ENCODE measurements at regions not wholly inside any gene's neighbourhood (a gene's known extent, or its start where the extent isn't known, plus 50 kb on each side); places are given as distances from the start of the nearest gene placed in this dataset.
"Not testable (repeated sequence)": the region's sequence is repeated elsewhere in the genome, so short reads cannot be mapped to it uniquely, and the experiment has no call there.

GRCh38 chr3:140821493-140821892, 120.1 kb upstream of the SLC25A36 start:
- no peak for DNase-seq

GRCh38 chr3:140822401-140823047, 119.1 kb upstream of the SLC25A36 start:
- peak; percentile 22 for DNase-seq

- no peak for DNase-seq
Observed at GRCh38 chr3:140823106-140823505, 118.5 kb upstream of the SLC25A36 start.

DNA sequence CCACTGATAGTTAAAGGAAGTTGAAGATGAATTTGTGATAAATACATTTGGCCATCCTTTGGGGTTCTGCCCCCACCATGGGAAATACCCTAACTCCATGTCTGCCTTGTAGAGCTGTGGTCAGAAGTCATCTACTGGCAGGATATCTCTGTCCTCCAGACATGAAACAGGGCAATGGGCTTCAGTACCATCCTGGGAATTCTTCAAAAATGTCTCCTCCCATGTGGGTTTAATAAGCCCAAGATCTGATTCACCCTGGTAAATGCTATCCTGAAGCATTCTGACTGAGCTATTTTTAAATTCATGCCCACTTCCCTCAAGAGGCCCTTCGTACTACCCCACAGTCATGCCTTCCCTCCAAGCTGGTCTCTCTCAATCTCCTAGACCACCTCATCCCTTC, 113.7 kb upstream of the SLC25A36 start:
- no peak for DNase-seq

GRCh38 chr3:140828585-140828984, 113.1 kb upstream of the SLC25A36 start:
- no peak for DNase-seq

- DNase-seq: no peak
Observed at GRCh38 chr3:140829796-140830195, 111.8 kb upstream of the SLC25A36 start.

GRCh38 chr3:140830391-140830790, 111.2 kb upstream of the SLC25A36 start:
- DNase-seq: no peak

GRCh38 chr3:140832883-140833282, 108.8 kb upstream of the SLC25A36 start:
- DNase-seq: no peak

DNA sequence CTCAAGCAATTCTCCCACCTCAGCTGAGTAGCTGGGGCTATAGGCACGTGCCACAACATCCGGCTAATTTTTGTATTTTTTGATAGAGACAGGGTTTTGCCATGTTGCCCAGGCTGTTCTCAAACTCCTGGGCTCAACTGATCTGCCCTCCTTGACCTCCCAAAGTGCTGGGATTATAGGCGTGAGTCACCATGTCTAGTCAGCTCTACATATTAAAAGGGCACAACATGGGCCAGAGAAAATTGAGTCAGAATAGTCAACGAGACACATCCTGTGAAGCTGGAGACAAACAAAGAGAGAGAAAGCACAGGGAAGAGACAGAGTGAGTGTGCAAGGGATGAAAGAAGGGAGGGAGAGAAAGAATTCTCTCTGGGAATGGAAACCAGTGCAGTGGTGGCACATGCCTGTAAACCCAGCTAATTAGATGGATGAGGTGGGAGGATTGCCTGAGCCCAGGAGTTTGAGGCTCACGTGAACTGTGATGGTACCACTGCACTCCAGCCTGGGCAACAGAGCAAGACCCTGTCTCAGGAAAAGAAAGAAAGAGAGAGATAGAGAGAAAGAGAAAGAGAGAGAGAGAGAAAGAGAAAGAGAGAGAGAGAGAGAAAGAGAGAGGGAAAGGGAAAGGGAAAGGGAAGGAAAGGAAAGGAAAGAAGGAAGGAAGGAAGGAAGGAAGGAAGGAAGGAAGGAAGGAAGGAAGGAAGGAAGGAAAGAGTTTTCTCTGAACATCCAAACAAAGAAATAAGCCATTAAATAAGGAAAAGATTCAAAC, 107.2 kb upstream of the SLC25A36 start:
- no peak for DNase-seq

- DNase-seq: no peak
Observed at GRCh38 chr3:140842984-140843649, 98.5 kb upstream of the SLC25A36 start.

DNA sequence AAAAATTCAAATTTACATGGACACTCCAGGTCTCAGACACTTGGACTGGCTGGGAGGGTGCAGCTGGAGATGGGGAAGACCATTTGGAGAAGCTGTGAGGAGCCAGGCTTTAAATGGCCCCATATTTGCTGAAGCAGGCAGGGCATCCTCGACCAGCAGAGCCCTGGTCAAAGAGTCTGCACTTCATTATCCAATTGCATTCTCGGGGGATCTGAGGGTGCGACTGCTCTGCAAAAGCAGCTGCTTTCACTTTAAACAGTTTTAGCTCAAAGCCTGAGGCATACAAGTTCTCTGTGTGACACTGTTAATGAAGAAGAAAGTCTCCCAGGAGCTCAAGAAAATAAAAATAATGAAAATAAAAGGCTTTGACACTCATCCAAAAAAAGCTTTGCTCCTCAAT, 98.0 kb upstream of the SLC25A36 start:
- DNase-seq: peak; percentile 38

- no peak for DNase-seq
Observed at GRCh38 chr3:140844072-140844471, 97.6 kb upstream of the SLC25A36 start.

GRCh38 chr3:140845882-140846281, 95.8 kb upstream of the SLC25A36 start:
- DNase-seq: no peak

- DNase-seq: no peak
Observed at GRCh38 chr3:140848666-140849065, 93.0 kb upstream of the SLC25A36 start.

GRCh38 chr3:140850210-140850955, 91.3 kb upstream of the SLC25A36 start:
- no peak for DNase-seq

- no peak for DNase-seq
Observed at GRCh38 chr3:140854961-140855360, 86.7 kb upstream of the SLC25A36 start.

- no peak for DNase-seq
Observed at GRCh38 chr3:140856905-140857304, 84.7 kb upstream of the SLC25A36 start.

DNA sequence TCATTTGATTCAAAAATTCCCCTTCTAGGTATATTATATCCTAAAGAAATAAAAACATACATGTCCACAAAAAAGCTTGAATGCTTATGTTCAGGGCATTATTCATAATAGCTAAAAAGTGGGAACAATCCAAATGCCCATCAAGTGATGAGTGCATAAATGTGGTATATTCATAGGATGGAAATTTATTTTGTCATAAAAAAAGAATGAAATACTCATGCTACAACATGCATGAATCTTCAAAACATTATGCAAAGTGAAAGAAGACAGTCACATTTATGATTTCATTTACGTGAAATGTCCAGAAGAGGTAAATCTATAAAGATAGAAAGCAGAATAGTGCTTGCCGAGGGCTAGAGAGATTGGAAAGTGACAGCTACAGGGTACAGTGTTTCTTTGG, 83.6 kb upstream of the SLC25A36 start:
- DNase-seq: no peak

DNA sequence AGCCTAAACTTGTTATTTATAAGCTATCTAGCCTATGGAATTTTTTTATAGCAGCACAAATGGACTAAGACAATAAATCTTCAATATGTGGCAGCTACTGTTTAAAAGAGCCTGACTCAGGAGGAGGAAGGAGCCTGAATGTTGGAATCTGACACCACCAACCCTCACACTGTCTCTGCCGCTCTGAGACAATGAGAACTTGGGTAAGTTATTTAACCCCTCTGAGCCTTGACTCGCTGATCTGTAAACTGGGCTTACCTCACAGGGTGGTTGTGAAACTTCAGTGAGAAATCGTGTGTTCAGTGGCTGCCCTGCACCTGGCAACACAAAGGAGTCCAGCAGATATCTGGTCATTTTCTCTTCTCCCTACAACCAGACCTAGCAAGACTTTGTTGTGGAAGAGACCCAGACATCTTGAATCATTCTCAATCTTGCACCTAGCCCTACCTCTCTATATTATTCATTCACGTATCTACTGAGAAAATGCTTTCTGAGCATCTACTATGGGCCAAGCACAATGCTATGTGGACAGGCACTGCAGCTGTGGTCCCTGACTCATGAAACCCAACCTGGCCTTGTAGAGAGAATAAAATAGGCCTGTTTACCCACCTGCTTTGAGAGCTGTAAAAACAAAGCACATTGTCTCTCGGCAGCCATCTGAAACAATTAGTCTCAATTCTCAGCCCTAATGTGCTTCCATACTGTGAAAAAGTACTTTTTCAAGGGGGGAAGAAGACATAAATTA, 81.9 kb upstream of the SLC25A36 start:
- DNase-seq: no peak

DNA sequence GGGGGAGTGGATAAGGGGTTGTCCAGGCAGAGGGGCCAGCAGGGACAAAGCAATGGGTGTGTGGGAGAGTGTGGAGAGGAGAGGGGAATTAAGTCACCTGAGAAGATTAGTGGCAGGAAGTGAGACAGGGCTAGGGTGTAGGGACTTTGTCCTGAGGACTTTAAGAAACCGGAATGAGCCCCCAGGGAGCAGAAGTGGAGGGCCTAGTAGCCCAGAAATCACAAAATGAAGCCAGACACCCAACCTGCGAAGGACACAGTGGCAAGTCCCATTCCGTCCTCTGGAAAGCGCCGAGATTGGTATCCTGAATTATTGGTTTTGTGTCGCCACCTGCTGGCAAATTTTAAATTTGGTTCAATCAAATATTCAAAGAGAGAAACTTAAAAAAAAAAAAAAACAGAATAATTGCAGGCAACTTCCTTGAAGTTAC, 78.0 kb upstream of the SLC25A36 start:
- DNase-seq: peak; percentile 70

- no peak for DNase-seq
Observed at GRCh38 chr3:140870351-140870750, 71.3 kb upstream of the SLC25A36 start.

DNA sequence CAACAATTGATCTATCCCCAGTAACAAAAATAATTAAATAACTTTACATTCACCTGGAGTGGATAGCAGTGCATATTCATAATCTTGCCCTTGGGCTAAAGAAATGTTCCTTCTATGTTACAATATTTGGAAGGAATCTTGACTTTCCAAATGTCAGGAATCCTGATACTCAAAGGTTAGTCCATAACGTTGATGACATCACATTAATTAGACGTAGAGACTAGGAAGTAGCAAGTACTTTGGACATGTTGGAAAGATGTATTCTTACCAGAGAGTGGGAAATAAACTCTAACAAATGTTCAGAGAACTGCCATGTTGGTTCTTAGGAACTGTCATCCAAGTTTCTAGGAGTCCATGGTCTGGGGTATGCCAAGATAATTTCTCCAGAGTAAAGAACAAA, 70.6 kb upstream of the SLC25A36 start:
- DNase-seq: no peak

GRCh38 chr3:140872165-140872564, 69.5 kb upstream of the SLC25A36 start:
- not testable (repeated sequence) for DNase-seq

All from retina (tissue), 1 donor.